ENCODE measurements at regions not wholly inside any gene's neighbourhood (a gene's known extent, or its start where the extent isn't known, plus 50 kb on each side); places are given as distances from the start of the nearest gene placed in this dataset.

GRCh38 chr10:21171197-21171935, 274.3 kb upstream of the NEBL start:
- no peak for TF ChIP-seq CTCF (IDR thresholded peaks at IDR 0.05; ENCODE audit: borderline replicate concordance, extremely low read depth, insufficient read depth)
- intact Hi-C loops (cut with DNase I): no loop called here
- peaks cover 0 to 7% (median 3%) of the 10 kb centered on the region in 3 donors for H3K4me1 ChIP-seq (ENCODE audit: control insufficient read depth in 2 of 3, insufficient read depth in 2 of 3, low read depth in 1 of 3, low read length in 3 of 3)
- H3K9ac ChIP-seq (ENCODE audit: low read length in 3 of 3): no peak overlapping the region
- H3K27ac ChIP-seq (ENCODE audit: low read depth in 2 of 2, low read length in 2 of 2): peak overlapping the region in 1 of 2 donors; percentile 35
- FAIRE-seq (no peak), DNase-seq (no peak)
- no peak overlapping the region for H3K4me3 ChIP-seq (ENCODE audit: low read length in 3 of 3)
- peaks cover 0 to 4% (median 0%) of the 10 kb centered on the region in 3 donors for H3K36me3 ChIP-seq (ENCODE audit: control insufficient read depth in 2 of 3, insufficient read depth in 3 of 3, low read length in 3 of 3)
- H3K27me3 ChIP-seq (ENCODE audit: control insufficient read depth, insufficient read depth, low read length): no peaks in the 10 kb centered on the region
- no peaks in the 10 kb centered on the region for H3K9me3 ChIP-seq (ENCODE audit: control insufficient read depth in 2 of 3, insufficient read depth in 1 of 3, low read length in 3 of 3)

- peak overlapping the region in 1 of 2 donors; percentile 30 for H3K27ac ChIP-seq (ENCODE audit: low read depth in 2 of 2, low read length in 2 of 2)
- H3K9ac ChIP-seq (ENCODE audit: low read length in 3 of 3): no peak overlapping the region
- peak in 3 of 5 donors; percentile 64 to 79 (median 78) for DNase-seq
- H3K9me3 ChIP-seq (ENCODE audit: control insufficient read depth in 2 of 3, insufficient read depth in 1 of 3, low read length in 3 of 3): no peaks in the 10 kb centered on the region
- no peak for TF ChIP-seq CTCF (IDR thresholded peaks at IDR 0.05; ENCODE audit: borderline replicate concordance, extremely low read depth, insufficient read depth)
- intact Hi-C loops (cut with DNase I): no loop called here
- no peak overlapping the region for H3K4me3 ChIP-seq (ENCODE audit: low read length in 3 of 3)
- peaks cover 0 to 7% (median 3%) of the 10 kb centered on the region in 3 donors for H3K4me1 ChIP-seq (ENCODE audit: control insufficient read depth in 2 of 3, insufficient read depth in 2 of 3, low read depth in 1 of 3, low read length in 3 of 3)
- FAIRE-seq: no peak
- no peaks in the 10 kb centered on the region for H3K27me3 ChIP-seq (ENCODE audit: control insufficient read depth, insufficient read depth, low read length)
- peaks cover 0 to 4% (median 0%) of the 10 kb centered on the region in 3 donors for H3K36me3 ChIP-seq (ENCODE audit: control insufficient read depth in 2 of 3, insufficient read depth in 3 of 3, low read length in 3 of 3)
These were observed 273.1 kb upstream of the NEBL start for GRCh38 chr10:21170216-21170615.

- Histone ChIP-seq H3K27me3 (ENCODE audit: control insufficient read depth, insufficient read depth, low read length) (no peaks in the 10 kb centered on the region), H3K9ac (ENCODE audit: low read length in 3 of 3) (no peak overlapping the region), H3K27ac (ENCODE audit: low read depth in 2 of 2, low read length in 2 of 2) (no peak overlapping the region), H3K4me3 (ENCODE audit: low read length in 3 of 3) (no peak overlapping the region), H3K9me3 (ENCODE audit: control insufficient read depth in 2 of 3, insufficient read depth in 1 of 3, low read length in 3 of 3) (no peaks in the 10 kb centered on the region), H3K36me3 (ENCODE audit: control insufficient read depth in 2 of 3, insufficient read depth in 3 of 3, low read length in 3 of 3) (peaks cover 0 to 4% (median 0%) of the 10 kb centered on the region in 3 donors), H3K4me1 (ENCODE audit: control insufficient read depth in 2 of 3, insufficient read depth in 2 of 3, low read depth in 1 of 3, low read length in 3 of 3) (peaks cover 0 to 7% (median 3%) of the 10 kb centered on the region in 3 donors)
- TF ChIP-seq CTCF (IDR thresholded peaks at IDR 0.05; ENCODE audit: borderline replicate concordance, extremely low read depth, insufficient read depth): no peak
- FAIRE-seq (no peak), DNase-seq (no peak)
- intact Hi-C loops (cut with DNase I): no loop called here
These were observed 272.2 kb upstream of the NEBL start for GRCh38 chr10:21169271-21169670.
